Fibroblast of villous mesenchyme (primary cell): ENCODE measurements at regions not wholly inside any gene's neighbourhood (a gene's known extent, or its start where the extent isn't known, plus 50 kb on each side); places are given as distances from the start of the nearest gene placed in this dataset.

Experiments
- DNase-seq: peaks from one replicate; pipeline ENCODE4 v3.0.0-alpha.2; 2010; ENCODE audit warnings: low read depth
- H3K4me3 ChIP-seq: 2 replicates; pipeline ENCODE4 v1.5.1; 2011; ENCODE audit warnings: low read depth, mild to moderate bottlenecking, low read length
- CTCF ChIP-seq: IDR thresholded peaks from 2 replicates; pipeline ENCODE4 v1.5.1; 2012; ENCODE audit warnings: low read depth, mild to moderate bottlenecking, low read length; ENCODE audit not compliant: insufficient read depth

- TF ChIP-seq CTCF = no peak
- H3K4me3 ChIP-seq = no peak overlapping the region
- no peak for DNase-seq
These were observed 1624.0 kb downstream of the AMY1C start for GRCh38 chr1:105373681-105374080.

GRCh38 chr1:105386489-105386888 is 1636.8 kb downstream of the AMY1C start:
- no peak for TF ChIP-seq CTCF
- DNase-seq = no peak
- no peak overlapping the region for H3K4me3 ChIP-seq

- no peak for TF ChIP-seq CTCF
- DNase-seq = no peak
- no peak overlapping the region for H3K4me3 ChIP-seq
These were observed 1646.3 kb downstream of the AMY1C start for GRCh38 chr1:105396001-105396400.

GRCh38 chr1:105398909-105399308 is 1649.2 kb downstream of the AMY1C start:
- no peak for TF ChIP-seq CTCF
- H3K4me3 ChIP-seq = no peak overlapping the region
- no peak for DNase-seq

- H3K4me3 ChIP-seq = no peak overlapping the region
- DNase-seq = no peak
- TF ChIP-seq CTCF = no peak
These were observed 1650.0 kb downstream of the AMY1C start for GRCh38 chr1:105399716-105400115.

- TF ChIP-seq CTCF = no peak
- no peak for DNase-seq
- H3K4me3 ChIP-seq = no peak overlapping the region
These were observed 1640.2 kb upstream of the PRMT6 start for GRCh38 chr1:105416261-105416660.

- no peak for TF ChIP-seq CTCF
- H3K4me3 ChIP-seq = no peak overlapping the region
- DNase-seq = no peak
These were observed 1637.4 kb upstream of the PRMT6 start for GRCh38 chr1:105419030-105419429.
